GM23248 (cell line): ENCODE measurements at regions not wholly inside any gene's neighbourhood (a gene's known extent, or its start where the extent isn't known, plus 50 kb on each side); places are given as distances from the start of the nearest gene placed in this dataset.

Experiments
- EZH2 ChIP-seq: fragments of 200-600 bp; sonication (generic); IDR thresholded peaks from 2 replicates; pipeline ENCODE4 v1.6.1; 2018; ENCODE audit warnings: antibody characterized with exemption, mild to moderate bottlenecking; ENCODE audit not compliant: insufficient read depth, poor library complexity, severe bottlenecking
- EZH2phosphoT487 ChIP-seq: fragments of 200-600 bp; sonication (generic); IDR thresholded peaks from 2 replicates; pipeline ENCODE4 v1.6.1; 2018; ENCODE audit warnings: antibody characterized with exemption, moderate library complexity, mild to moderate bottlenecking, low read depth; ENCODE audit not compliant: insufficient read depth

DNA sequence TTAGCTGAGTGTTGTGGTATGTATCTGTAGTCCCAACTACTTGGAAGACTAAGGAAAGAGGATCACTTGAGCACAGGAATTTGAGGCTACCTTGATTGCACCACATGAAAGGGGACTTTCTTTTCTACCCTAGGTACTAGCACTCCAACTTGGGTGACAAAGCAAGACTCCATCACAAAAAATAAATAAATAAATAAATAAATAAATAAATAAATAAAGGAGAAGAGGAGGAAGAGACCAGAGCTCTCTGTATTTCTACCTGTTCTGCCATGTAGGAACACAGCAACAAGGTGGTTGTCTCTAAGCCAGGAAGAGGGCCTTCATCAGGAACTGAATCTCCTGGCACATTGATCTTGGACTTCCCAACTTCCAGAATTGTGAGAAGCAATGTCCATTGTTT lies 118.6 kb downstream of the HMHB1 start:
- TF ChIP-seq EZH2 (no peak), EZH2phosphoT487 (no peak)
